Stimulated activated CD8-positive, alpha-beta memory T cell treated with anti-CD3 and anti-CD28 coated beads, Interleukin-12 subunit alpha, Interleukin-12 subunit beta, amount 100 ng/mL, for 24 hours (primary cell): ENCODE measurements at regions not wholly inside any gene's neighbourhood (a gene's known extent, or its start where the extent isn't known, plus 50 kb on each side); places are given as distances from the start of the nearest gene placed in this dataset.

Source experiments
- DNase-seq: peaks from one replicate; pipeline ENCODE4 v3.0.0-alpha.2; 2020; ENCODE audit errors: extremely low read depth

DNA sequence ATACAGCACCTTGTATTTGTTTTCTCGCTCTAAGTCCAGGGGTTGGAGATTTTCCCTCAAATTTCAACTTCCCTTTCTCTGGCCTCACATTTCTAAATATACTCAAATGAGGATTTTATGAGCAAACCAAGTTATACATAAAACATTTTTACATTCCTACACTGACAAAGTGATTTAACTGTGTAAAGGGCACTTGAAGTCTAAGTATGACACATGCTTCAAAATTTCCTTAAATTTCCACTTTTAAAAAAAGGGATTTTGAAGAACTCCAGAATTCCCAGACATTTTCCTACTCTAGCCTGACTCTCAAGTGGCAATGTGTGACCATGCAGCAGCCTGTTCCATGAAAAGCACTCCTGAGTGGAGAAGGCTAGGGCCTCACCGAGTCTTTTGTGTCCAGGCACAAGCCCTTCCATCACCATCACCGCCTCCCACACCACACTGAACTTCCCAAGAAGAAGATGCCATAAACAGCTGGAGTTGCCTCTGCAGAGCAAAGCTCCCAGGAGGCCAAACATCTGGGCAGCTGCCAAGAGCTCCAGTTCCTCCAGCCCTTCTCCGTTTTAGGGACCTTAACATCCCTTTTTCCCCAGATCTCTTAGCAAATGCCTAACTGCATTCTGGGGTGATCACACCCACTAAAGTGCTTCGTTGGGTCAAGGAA lies 68.9 kb downstream of the NCR2 start:
- no peak for DNase-seq

DNA sequence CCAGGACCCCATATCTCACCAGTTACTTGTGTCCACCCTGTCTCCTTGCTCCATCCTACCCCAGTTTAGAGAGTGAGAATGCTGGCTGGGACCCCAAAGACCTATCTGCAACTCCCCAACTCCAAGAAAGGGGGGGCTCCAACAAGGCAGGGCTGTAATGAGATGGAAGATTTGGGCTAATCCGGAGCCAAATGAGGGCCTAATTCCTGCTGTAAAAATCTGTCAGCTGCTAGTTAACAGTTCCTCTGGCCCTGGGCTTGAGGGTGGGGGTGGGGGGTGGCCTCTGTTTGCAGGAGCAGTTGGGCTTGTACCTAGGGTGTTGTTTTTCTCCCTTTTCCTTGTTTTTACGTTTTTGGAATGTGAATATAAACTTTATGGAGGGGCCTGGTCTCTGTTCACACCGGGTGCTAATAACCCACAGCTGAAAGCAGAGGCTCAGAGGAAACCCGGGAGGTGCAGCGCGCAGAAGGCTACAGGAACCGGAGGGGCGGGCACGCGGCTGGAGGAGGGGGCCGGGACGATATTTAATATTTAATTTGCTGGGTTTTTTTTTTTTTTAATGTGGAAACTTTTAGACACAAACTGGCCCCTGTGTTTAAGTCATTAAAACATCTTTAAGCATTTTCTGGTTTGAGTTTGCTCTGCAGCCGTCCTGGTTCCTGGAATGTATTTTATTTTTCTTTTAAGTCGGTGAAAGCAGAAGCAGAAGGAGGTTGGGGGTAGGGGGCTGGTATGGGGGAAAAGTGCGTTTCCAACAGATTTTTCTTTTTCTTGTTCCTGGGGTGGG lies 70.7 kb downstream of the NCR2 start:
- DNase-seq, result no peak

DNA sequence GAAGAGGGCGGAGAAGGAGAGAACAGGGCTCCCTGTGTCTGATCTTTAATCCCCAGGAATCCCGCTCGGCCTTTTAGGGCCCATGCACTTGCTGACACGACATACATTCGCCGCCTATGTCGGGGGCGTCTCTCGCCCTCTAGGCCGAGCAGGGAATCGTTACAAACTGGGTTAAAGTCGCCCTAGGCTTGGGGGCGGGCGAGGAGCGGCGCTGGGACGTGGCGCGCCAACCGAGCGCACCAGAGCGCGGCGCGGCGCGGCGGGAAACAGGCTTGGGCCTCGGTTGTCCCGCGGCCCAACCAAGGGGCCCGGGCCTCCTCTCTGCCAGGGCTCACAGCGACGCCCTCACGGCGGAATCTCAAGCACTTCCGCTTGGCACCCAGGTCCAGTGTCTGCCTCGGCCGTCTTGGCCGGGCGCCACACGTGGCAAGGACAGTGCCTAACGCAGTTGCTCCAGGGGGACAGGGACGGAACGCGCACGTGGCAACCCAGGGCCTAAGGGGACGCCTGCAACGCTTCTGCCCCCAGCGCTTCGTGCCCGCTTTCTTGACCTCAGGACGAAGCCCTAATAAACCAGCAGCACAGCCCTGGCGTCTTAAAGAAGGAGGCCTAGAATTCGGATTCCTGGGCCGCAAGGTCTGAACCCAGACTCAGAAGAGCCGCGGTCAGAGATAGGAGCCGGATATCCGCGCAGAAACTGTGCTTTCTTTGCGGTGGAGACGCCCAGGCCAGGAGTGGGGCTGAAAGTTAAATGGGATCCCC lies 71.5 kb downstream of the NCR2 start:
- DNase-seq, result no peak

DNA sequence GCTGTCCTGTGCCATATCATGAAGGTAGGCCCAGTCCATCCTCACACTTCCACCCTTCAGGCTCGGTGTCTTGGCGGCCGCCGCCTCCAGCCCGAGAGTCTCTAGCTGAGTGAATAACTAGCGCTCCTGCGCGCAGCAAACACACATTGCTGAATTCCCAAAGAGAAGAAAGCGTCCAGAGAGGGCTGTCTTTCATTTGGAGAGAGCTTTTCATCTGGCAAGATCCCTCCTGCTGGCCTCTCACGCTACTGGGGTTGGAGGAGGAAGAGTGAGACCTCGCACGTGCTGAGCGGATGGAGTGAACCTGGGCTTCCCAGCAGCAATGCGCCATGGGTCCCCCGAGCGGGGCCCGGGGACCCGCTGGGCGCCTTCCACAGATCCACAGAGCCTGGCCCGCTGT lies 73.2 kb downstream of the NCR2 start:
- DNase-seq, result no peak

DNA sequence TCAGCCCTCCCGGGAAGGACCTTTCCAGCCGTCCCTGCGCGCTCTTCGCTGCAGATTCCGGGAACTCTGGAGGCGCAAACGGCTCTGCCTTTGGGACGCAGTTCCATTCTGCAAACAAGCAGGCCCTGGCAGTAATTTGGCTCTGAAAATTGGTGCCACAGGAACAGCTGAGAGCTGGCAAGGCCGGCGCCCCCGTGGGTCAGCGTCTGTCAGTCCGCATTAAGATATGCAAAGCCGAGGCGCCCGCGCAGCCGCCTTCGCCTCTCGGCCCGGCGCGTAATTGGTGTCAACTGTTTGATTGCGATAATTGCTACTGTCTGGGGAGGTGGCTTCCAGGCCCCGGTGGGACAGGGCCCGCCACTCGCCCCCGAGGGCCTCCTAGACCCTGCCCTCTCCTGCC lies 73.6 kb downstream of the NCR2 start:
- no peak for DNase-seq

DNA sequence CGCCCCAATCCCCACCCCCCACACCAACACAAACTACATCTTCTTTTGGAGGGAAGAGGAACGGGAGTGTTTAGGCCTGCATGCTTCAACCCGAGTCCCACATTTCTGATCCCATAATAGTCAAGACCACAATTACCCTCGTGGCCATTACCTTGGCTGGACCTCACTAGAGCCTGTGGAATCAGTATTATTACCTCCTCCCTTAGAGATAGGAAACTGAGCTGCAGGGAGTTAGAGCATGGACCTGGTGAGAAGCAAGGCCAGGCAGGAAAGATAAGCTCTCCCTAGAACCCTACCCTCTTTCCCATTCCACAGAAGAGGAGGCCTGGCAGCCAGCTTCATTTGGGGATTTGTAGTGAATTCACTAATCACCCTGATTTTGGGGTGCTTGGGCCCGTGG lies 74.1 kb downstream of the NCR2 start:
- no peak for DNase-seq

DNA sequence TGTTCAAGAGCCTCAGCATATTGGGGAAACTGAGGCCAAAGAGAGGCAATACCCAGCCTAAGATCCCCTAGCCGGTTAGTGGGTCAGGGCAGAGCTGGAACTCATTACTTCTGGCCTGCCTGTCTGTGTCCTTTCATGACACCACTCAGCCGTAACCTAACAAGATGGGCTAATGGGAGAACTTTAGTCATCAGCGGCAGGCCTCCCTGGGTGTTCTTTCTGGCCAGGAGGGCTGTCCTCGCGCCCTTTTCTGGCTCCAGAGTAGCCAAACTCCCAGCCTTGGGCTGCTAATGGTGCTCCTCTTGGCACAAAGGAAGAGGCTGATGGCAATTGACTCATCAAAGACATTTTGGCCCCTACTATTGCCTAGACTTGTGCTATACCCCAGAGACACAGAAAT lies 76.6 kb downstream of the NCR2 start:
- DNase-seq, result no peak

DNA sequence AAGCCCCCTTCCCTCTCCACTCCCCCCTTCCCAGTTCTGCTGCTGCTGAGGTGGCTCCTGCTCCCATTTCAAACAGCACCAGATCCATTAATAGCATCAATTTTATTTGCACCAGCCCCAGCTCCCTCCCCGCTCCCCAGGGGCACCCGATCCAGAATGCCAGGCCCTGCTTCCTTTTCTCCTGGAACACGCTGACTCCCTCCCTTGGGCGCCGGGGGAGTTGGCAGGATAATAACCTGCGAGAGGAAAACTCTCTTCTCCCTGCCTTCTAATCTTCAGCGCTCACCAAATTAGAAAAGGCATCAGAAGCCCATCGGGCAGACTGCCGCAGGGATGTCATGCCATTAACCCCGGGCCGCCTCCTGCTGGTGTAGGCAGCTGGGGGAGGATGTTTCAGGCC lies 77.8 kb downstream of the NCR2 start:
- no peak for DNase-seq

DNA sequence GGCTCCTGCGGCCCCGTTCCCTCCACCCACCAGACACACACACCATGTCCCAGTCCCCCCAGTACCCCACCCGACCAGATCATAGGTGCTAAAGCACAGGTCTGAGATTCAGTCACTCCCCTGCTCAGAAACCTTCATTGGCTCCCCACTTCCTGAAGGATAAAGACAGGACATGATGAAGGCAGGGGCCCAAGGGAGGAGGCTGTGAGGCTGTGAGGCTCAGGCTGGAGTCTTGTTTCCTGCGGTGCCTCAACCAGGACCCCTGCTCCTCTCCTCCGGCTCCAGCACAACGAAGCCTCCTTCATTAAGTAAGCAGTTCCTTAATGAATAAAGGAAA lies 81.1 kb downstream of the NCR2 start:
- DNase-seq, result no peak

DNA sequence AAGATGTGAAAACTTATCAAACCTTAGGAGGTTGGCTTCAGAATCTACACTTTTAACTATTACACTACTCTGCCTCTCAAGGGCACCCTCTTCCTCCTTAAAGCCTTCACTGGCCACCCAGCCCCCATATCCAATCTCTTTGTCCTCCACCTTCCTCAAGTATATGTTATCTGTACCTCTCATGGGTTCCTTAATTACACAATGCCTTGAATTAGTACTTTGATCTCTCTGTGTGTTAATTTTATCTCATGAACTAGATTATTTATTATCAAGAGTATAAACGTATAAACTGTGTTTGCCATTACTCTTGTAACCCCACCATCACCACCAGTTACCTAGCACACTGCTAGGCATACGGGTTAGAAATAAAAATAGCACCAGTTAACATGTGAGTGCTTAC lies 83.3 kb downstream of the NCR2 start:
- DNase-seq, result no peak

DNA sequence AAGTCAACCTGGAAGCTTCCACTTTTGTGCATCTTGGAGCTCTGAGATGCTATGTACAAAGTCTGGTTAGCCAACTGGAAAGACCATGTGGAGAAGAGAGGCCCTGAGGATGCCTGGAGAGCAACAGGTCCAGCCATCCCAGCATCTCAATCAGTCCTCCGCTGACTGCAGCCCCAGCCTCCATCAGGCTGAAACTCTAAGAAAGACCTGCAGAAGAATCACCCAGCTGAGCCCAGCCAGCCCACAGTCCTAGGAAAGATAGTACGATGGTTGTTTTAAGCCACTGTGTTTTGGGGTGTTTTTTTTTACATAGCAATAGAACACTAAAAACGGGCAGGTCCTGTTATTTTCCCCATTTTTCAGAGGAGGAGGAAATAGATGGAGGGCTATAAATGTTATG lies 84.0 kb downstream of the NCR2 start:
- DNase-seq, result no peak

DNA sequence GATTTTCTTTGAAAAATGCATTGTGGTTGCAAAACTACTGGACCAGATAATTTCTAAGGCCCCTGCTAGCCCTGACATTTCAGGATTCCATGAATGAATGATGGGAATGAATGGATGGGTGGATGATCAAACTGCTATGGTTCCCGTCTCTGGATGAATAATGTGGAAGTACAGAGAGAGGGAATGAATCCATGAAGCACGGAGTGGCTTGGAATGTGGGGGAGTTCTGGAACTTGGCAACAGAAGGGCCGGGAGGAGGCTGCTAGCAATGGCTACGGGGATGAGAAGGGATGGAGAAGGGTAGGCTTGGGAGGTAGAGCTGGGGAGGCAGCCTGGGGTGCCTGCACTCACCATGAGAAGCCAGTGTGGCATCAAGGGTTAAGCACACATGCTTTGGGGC lies 84.8 kb downstream of the NCR2 start:
- DNase-seq, result no peak

DNA sequence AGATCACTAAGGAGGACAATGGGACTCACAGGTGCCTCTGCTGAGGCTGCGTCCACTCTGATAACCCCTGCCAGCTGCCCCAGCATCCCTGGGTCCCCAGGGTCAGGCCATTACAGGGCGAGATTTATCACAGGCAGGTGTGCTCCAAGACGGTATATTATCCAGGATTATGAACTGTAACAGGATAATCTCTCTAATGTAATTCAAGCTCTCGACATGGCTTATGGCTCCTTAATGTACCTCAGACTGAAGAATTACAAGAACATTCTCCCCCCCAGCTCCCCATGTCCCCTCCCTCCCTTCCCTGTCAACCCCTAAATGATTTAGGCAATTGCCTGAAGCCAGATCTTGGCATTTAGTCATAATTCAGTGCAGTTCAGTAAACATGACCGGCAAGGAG lies 86.8 kb downstream of the NCR2 start:
- DNase-seq, result no peak

DNA sequence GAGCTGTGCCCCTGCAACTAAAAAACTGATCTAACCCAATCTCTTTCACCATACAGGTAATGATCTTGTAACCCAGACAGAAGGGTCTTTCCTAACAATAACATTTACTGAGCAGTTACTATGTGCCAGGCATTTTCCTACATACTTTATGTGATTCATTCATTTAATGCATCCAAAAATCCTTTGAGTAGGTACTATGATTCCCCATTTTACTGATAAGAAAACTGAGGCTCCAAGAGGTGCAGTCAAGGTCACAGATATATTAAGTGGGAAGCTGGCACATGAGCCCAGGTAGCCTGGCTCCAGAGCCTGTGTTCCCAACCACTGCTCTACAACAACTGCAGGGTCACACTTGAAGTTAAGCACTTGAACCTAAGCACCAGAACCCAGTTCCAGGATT lies 87.6 kb downstream of the NCR2 start:
- no peak for DNase-seq

DNA sequence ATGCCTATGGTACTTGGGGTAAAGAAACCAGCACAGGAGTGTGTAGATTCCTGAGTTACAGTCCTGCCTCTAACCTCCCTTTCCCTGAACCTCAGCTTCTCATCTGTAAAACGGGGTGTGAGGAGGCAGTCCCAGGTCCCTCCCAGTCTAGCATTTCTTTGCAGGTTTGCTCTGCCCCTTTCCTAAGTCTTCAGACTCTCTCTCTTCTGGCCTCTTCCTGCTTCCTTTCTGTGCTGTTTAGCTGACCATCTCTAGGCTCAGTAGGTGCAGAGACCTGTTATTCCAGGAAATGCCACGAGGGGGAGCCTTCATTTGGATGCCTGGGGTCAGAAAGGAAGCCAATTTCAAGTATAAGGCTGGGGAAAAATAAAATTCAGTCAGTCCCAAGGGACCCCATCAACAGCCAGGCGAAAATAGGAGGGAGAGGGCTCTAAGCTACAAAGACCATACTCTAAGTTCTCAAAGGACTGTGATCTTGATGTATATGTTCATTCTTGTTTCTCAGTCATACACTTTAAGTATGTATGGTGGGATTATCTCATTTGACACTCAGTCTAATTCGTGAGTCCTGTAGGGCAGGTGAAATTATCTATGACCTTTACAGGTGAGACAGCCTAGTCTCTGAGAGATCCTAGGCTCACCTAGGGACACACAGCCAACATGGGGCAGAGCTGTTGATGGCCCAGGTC lies 89.1 kb downstream of the NCR2 start:
- DNase-seq, result peak; percentile 44

DNA sequence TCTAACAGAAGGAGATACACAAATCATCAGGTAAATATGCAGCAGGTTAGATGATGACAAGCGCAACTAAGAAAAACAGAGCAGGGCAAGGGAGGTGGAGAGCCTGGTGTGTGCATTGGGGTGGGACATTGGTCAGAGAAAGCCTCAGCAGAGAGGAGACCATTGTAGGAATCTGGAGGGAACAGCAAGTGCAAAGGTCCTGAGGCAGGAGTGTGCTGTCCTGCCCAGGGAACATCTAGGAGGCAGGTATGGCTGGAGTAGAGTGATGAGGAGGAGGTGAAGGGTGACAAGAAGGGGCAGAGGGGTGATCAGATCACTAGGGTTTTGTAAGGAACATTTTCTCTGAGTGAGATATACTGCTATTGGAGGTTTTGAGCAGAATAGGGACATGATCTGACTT lies 90.1 kb downstream of the NCR2 start:
- DNase-seq, result no peak

DNA sequence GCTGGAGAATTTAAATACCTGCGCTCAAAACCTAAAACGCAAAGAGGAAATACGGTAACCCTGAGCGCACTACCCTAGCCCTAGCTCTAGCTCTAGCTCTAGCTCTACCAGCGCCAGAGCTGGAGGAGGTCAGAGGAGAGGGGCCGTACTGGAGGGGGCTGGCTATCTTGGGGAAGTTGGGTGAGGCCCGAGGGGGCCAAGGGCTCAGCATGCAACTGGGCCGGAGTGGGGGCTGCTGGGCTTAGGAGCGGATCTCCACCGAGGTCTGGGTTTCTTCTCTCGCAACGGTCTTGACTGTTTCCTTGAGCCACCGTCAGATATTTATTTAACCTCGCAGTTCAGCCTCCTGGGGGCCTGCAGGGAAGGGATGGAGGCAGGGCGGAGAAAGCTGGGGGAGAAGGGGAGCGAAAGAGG lies 91.0 kb downstream of the NCR2 start:
- DNase-seq, result no peak

DNA sequence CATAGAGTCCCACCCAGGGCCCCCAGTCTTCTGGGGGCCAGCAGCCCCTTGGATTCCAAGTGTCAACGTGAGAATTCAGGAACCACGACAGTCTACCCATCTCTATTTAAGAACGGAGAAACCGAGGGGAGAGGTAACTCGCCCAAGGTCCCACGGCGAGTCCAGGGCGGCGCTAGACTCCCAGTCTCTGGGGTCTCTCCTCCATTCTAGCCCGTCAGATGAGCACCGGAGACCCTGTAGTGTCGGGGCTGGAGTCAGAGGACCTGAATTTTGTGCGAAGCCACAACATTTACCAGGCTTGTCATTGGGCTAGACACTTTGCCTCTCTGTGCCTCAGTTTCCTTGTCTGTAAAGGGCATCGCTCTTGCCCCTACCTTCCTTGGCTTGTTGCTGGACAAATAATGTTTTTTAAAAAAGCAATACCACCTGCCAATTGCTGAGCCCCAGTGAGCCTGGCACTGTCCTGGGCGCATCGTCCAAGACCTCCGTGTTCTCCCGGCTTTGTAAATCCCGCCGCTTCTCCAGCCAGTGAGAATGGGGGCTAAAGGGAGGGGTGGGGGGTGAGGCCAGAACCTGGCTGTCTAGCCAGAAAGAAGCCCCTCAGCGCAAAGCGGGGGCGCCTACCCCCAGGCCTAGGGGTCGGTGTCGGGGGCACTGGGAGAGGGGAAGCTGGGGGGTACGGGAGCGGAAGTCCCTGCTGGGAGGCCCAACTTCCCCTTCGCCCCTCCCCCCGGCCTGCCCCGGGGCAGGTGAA lies 91.7 kb downstream of the NCR2 start:
- no peak for DNase-seq

DNA sequence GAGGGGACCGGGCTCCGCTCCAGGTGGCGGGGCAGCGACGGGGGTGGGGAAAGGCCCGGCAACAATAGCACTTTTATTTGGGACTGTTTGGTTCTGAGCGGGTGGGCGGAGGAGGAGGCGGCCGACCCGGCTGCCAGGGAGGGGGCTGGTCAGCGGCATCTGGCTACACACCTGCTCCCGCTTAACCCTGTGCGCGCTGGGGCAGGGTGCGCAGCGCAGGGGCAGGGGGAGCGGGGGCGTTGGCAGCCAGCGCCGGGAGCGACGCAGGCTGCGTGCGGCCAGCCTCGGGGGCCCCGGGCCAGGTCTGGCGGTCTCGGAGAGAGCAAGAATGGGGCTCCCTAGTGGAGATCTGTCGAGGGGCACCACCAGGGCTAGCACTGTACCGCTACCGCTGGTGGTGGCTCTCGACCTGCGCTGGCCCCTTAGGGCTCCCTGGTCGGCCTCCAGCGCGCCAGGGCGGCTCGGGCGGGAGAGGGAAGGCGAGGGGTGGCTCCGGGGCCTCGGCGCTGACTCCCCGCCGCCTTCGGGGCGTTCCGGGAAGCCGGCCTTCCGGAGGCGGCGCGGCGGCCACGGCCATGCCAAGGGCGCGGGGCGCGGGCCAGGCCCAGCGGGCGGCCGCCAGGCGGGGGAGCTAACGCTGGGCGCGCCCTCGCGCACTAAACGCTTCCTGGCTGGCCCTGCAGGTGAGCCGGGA lies 92.4 kb downstream of the NCR2 start:
- no peak for DNase-seq

DNA sequence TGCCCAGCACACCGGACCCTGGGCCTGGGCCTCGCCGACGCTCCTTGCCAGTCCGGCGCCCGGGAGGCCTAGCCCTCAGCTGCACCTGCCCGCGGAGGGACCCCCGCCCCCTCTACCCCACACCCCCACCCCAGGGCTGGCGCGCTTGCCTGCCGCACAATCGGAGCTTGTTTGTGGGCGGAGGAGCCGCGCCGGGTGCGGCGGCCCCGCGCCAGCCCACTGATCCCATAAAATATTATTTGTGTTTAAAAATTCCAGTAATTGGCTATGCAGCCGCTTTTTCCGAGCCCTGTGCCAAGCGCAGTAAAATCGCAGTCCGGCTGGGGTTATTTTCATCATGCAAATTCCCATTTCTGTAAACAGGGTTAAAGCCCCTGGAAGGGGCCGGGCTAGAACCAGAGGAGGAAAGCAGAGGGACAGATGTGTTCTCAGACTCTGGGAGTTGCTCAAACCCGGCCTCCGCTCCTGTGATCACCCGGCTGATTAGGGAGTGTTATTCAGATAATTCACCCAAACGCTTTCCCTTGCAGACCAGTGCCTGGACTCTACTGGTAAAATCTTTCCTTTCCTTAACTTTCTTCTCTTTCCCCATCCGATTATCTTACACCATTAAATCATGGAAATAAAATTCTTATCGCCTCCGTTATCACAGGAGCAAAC lies 93.1 kb downstream of the NCR2 start:
- no peak for DNase-seq

DNA sequence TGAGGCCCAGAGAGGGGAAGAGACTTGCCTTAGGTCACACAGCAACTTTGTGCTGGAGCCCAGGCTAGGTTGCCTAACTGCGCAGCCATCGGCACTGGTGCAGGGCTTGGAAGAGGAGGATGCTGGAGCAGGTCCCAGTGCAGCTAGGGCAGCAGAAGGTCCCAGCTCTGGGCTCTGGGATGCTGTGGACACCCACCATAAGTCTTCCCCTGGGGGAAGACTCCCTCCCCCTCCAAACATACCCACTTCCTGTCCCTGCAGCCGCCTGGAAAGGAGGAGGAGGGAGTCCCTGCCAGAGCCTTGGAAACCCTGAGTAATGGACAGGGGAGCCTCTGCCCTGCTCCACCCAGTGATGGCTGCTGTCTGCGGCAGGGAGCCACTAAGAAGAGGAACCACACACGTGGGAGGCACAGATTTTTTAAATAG lies 93.6 kb downstream of the NCR2 start:
- DNase-seq, result no peak
